ENCODE measurements at regions not wholly inside any gene's neighbourhood (a gene's known extent, or its start where the extent isn't known, plus 50 kb on each side); places are given as distances from the start of the nearest gene placed in this dataset.

GRCh38 chr7:85914437-85914836 is 727.6 kb upstream of the SEMA3D start (continued):
- TF ChIP-seq CREB3L1 (IDR thresholded peaks at IDR 0.05; ENCODE audit: borderline replicate concordance, low read depth) (no peak), PHF21A (IDR thresholded peaks at IDR 0.05; ENCODE audit: borderline replicate concordance, low read depth) (no peak), IFI16 (CRISPR knock-in tag; IDR thresholded peaks at IDR 0.05) (no peak), ZNF140 (CRISPR knock-in tag; IDR thresholded peaks at IDR 0.05) (no peak), ZNF644 (tag; IDR thresholded peaks at IDR 0.05; ENCODE audit: low read depth) (no peak)

DNA sequence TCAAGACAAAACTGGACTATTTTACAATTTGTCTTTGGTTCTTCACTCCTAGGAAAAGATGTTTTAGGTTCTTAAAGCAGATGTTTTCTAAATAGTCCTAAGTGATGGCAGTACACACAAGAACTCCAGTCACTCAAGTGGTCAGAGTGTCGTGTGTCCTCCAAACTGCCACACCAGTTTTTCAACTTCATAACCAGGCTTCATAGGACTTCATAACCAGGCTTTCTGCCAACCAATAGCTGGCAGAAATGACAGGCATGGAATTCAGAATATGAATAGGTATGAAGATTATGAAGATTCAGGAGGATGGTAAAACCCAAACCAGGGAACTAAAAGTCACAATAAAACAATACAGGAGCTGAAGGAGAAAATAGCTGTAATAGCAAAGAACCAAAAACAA is 721.2 kb upstream of the SEMA3D start:
- Histone ChIP-seq H3K9me1 (ENCODE audit: control insufficient read depth, insufficient read depth, low read length) (no peaks in the 10 kb centered on the region), H2AFZ (ENCODE audit: low read depth, low read length) (no peak overlapping the region), H3K27ac (ENCODE audit: extremely low read depth, low read depth, low read length) (no peak overlapping the region), H4K20me1 (replicated peaks; ENCODE audit: control insufficient read depth, insufficient read depth, low read length) (no peaks in the 10 kb centered on the region), H3K36me3 (ENCODE audit: control insufficient read depth, insufficient read depth, low read length) (no peaks in the 10 kb centered on the region), H3K4me1 (replicated peaks in 1 of 2; ENCODE audit: control insufficient read depth in 2 of 2, insufficient read depth in 2 of 2, low read length in 2 of 2) (no peaks in the 10 kb centered on the region), H3K9ac (ENCODE audit: insufficient read depth in 1 of 2, low read depth in 2 of 2, low read length in 2 of 2) (no peak overlapping the region), H3K9me3 (replicated peaks; ENCODE audit: control insufficient read depth, insufficient read depth, low read depth, low read length) (peaks cover 4% of the 10 kb centered on the region; the same call in 1 of the 2 replicates), H3K4me2 (ENCODE audit: insufficient read depth, low read length) (no peak overlapping the region), H3K27me3 (ENCODE audit: control insufficient read depth in 2 of 2, insufficient read depth in 2 of 2, low read length in 2 of 2) (no peaks in the 10 kb centered on the region), H3K4me3 (no peak overlapping the region), H3K79me2 (ENCODE audit: control insufficient read depth, insufficient read depth, low read length) (no peaks in the 10 kb centered on the region)
- ChIA-PET POLR2A (no interaction called here), CTCF (ENCODE audit: low intra/inter-chr PET ratio) (no interaction called here)
- in situ Hi-C loops (cut with MboI): no loop called here
- intact Hi-C loops (cut with micrococcal nuclease): no loop called here
- FAIRE-seq (no peak), DNase-seq (ENCODE audit: extremely low read depth in 1 of 4, low spot score in 3 of 4) (no peak), ATAC-seq (no peak)
- BruUV-seq (replicated peaks): no TSS peak
- TF ChIP-seq, protein P1, sequence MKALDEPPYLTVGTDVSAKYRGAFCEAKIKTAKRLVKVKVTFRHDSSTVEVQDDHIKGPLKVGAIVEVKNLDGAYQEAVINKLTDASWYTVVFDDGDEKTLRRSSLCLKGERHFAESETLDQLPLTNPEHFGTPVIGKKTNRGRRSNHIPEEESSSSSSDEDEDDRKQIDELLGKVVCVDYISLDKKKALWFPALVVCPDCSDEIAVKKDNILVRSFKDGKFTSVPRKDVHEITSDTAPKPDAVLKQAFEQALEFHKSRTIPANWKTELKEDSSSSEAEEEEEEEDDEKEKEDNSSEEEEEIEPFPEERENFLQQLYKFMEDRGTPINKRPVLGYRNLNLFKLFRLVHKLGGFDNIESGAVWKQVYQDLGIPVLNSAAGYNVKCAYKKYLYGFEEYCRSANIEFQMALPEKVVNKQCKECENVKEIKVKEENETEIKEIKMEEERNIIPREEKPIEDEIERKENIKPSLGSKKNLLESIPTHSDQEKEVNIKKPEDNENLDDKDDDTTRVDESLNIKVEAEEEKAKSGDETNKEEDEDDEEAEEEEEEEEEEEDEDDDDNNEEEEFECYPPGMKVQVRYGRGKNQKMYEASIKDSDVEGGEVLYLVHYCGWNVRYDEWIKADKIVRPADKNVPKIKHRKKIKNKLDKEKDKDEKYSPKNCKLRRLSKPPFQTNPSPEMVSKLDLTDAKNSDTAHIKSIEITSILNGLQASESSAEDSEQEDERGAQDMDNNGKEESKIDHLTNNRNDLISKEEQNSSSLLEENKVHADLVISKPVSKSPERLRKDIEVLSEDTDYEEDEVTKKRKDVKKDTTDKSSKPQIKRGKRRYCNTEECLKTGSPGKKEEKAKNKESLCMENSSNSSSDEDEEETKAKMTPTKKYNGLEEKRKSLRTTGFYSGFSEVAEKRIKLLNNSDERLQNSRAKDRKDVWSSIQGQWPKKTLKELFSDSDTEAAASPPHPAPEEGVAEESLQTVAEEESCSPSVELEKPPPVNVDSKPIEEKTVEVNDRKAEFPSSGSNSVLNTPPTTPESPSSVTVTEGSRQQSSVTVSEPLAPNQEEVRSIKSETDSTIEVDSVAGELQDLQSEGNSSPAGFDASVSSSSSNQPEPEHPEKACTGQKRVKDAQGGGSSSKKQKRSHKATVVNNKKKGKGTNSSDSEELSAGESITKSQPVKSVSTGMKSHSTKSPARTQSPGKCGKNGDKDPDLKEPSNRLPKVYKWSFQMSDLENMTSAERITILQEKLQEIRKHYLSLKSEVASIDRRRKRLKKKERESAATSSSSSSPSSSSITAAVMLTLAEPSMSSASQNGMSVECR (CRISPR knock-in tag; IDR thresholded peaks at IDR 0.05): no peak
- TF ChIP-seq ERF (CRISPR knock-in tag; IDR thresholded peaks at IDR 0.05) (no peak), SIN3B (IDR thresholded peaks at IDR 0.05; ENCODE audit: low read depth) (no peak), ZNF696 (CRISPR knock-in tag; conservative IDR thresholded peaks at IDR 0.05) (no peak)
- WGBS (ENCODE audit: insufficient coverage, low coverage, missing lambda C conversion rate): 0% methylated on average over 1 of the region's 1 CpG

Measured in K562 (cell line).